ENCODE measurements at regions not wholly inside any gene's neighbourhood (a gene's known extent, or its start where the extent isn't known, plus 50 kb on each side); places are given as distances from the start of the nearest gene placed in this dataset.

- Mint-ChIP-seq H3K4me3 (no peak overlapping the region), H3K4me1 (peaks cover 3% of the 10 kb centered on the region), H3K27me3 (ENCODE audit: low read depth, poor library complexity) (no peaks in the 10 kb centered on the region), H3K36me3 (ENCODE audit: low read depth) (no peaks in the 10 kb centered on the region), H3K9me3 (no peaks in the 10 kb centered on the region), H3K27ac (no peak overlapping the region)
- TF ChIP-seq CTCF (IDR thresholded peaks at IDR 0.05) = no peak
- no peak for DNase-seq
Observed at GRCh38 chr4:163949976-163950601, 455.6 kb downstream of the TMA16 start.

DNA sequence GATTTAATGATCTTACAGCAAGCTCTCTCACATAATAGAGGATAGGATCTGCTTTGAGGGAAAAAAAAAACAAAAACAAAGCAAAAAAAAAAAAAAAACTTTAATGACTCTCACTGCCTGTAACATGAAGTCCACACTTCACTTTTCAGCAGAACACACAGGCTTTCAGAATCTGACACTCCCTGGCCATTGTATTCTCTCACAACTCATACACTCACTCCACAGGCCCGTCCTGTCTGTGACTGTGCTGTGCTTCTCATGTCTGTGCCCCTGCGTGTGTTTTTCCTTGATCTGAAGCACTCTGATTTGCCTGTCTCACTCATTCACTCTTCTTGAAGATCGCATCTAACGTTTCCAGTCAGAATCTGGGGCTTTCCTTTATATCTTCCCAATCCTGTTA lies 460.8 kb downstream of the TMA16 start:
- no peaks in the 10 kb centered on the region for H3K9me3 Mint-ChIP-seq
- TF ChIP-seq CTCF (IDR thresholded peaks at IDR 0.05) = no peak
- H3K4me3 Mint-ChIP-seq = peak overlapping the region; percentile 0
- DNase-seq = no peak
- peaks cover 8% of the 10 kb centered on the region for H3K27me3 Mint-ChIP-seq (ENCODE audit: low read depth, poor library complexity)
- H3K4me1 Mint-ChIP-seq = peaks cover 9% of the 10 kb centered on the region
- no peaks in the 10 kb centered on the region for H3K36me3 Mint-ChIP-seq (ENCODE audit: low read depth)
- peak overlapping the region; percentile 91 for H3K27ac Mint-ChIP-seq

DNA sequence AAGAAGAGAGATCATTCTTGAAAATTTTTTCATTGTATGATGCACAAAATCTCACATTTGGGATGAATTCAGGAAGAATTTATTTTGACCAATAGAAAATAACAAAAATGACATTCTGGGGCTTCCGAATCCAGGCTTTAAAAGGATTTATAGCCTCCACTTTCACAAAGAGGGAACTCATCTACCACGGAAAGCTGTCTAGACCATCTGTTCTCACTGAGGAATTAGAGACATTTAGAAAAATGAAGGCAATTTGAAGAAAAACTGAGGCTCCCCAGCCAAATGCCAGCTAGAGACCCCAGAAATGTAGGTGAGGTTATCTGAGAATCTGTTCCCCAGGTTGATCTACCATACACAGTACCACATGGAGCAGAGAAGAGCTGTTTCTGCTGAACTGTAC lies 464.3 kb downstream of the TMA16 start:
- H3K4me1 Mint-ChIP-seq = peaks cover 9% of the 10 kb centered on the region
- TF ChIP-seq CTCF (IDR thresholded peaks at IDR 0.05) = no peak
- no peak for DNase-seq
- peaks cover 9% of the 10 kb centered on the region for H3K27me3 Mint-ChIP-seq (ENCODE audit: low read depth, poor library complexity)
- no peaks in the 10 kb centered on the region for H3K36me3 Mint-ChIP-seq (ENCODE audit: low read depth)
- H3K4me3 Mint-ChIP-seq = no peak overlapping the region
- H3K27ac Mint-ChIP-seq = no peak overlapping the region
- no peaks in the 10 kb centered on the region for H3K9me3 Mint-ChIP-seq

DNA sequence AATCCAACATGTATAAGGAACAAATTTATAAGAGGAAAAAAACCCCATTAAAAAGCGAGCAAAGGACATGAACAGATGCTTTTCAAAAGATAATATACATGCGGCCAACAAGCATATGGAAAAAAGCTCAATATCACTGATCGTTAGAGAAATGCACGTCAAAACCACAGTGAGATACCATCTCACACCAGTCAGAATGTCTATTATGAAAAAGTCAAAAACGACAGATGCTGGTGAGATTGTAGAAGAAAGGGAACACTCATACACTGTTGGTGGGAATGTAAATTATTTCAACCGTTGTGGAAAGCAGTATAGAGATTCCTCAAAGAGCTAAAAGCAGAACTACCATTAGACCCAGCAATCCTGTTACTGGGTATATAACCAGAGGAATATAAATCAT lies 465.4 kb downstream of the TMA16 start:
- Mint-ChIP-seq H3K4me3 (no peak overlapping the region), H3K27ac (no peak overlapping the region), H3K27me3 (ENCODE audit: low read depth, poor library complexity) (peaks cover 9% of the 10 kb centered on the region), H3K36me3 (ENCODE audit: low read depth) (no peaks in the 10 kb centered on the region), H3K9me3 (no peaks in the 10 kb centered on the region), H3K4me1 (peaks cover 8% of the 10 kb centered on the region)
- no peak for DNase-seq
- no peak for TF ChIP-seq CTCF (IDR thresholded peaks at IDR 0.05)

DNA sequence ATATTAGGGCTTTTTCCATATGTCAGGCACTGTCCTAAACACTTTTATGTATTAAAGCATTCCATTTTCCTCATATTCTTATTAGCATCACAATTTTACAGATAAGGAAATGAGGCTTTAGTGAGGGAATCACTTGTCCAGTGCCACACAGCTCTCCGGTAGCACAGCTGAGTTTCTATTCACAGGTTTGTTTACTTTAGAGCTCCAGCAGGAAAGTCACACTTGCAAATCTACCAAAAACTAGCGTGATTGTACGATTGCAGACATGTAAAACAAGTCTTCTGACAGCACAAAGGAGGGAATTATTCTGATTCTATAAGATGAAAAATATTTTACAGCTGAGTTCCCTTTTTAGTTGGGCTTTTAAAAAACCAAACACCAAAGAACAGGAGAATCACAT lies 472.1 kb downstream of the TMA16 start:
- H3K27me3 Mint-ChIP-seq (ENCODE audit: low read depth, poor library complexity) = no peaks in the 10 kb centered on the region

More for the DNA sequence above, 472.1 kb downstream of the TMA16 start:
- H3K4me1 Mint-ChIP-seq = peaks cover 10% of the 10 kb centered on the region
- no peak overlapping the region for H3K4me3 Mint-ChIP-seq
- H3K27ac Mint-ChIP-seq = no peak overlapping the region
- H3K36me3 Mint-ChIP-seq (ENCODE audit: low read depth) = no peaks in the 10 kb centered on the region
- DNase-seq = no peak
- no peak for TF ChIP-seq CTCF (IDR thresholded peaks at IDR 0.05)
- no peaks in the 10 kb centered on the region for H3K9me3 Mint-ChIP-seq

All from nephron progenitor cell (in vitro differentiated cells).